ENCODE measurements at regions not wholly inside any gene's neighbourhood (a gene's known extent, or its start where the extent isn't known, plus 50 kb on each side); places are given as distances from the start of the nearest gene placed in this dataset.
A peak's percentile ranks its signal among the peaks of the same experiment; 100 is the strongest.

- Histone ChIP-seq H3K4me2 (ENCODE audit: control insufficient read depth, extremely low read depth, insufficient read depth, low read depth, low read length) (no peak overlapping the region), H3K27me3 (ENCODE audit: control insufficient read depth, extremely low read depth, insufficient read depth, low read length) (no peaks in the 10 kb centered on the region), H3K9me1 (ENCODE audit: control insufficient read depth, extremely low read depth, insufficient read depth, low read length) (no peaks in the 10 kb centered on the region), H3K9ac (ENCODE audit: control insufficient read depth, extremely low read depth, insufficient read depth, low read length) (no peak overlapping the region), H2AFZ (ENCODE audit: control insufficient read depth, low read length) (no peak overlapping the region), H3K36me3 (ENCODE audit: control insufficient read depth in 2 of 2, extremely low read depth in 1 of 2, insufficient read depth in 2 of 2, low read length in 2 of 2) (no peaks in the 10 kb centered on the region), H3K79me2 (ENCODE audit: control insufficient read depth, insufficient read depth, low read length) (no peaks in the 10 kb centered on the region), H3K27ac (ENCODE audit: control insufficient read depth, insufficient read depth, low read length) (no peak overlapping the region), H3K4me1 (ENCODE audit: control insufficient read depth, extremely low read depth, insufficient read depth, low read length) (no peaks in the 10 kb centered on the region), H4K20me1 (ENCODE audit: control insufficient read depth, extremely low read depth, insufficient read depth, low read length) (no peaks in the 10 kb centered on the region), H3K9me3 (ENCODE audit: control insufficient read depth, low read depth, low read length) (no peaks in the 10 kb centered on the region), H3K4me3 (ENCODE audit: control insufficient read depth in 2 of 3, extremely low read depth in 1 of 3, insufficient read depth in 2 of 3, low read depth in 1 of 3, low read length in 3 of 3) (no peak overlapping the region)
- no peak for DNase-seq (ENCODE audit: low read depth, low spot score)
- FAIRE-seq, result peak; percentile 44
- TF ChIP-seq, protein P1, sequence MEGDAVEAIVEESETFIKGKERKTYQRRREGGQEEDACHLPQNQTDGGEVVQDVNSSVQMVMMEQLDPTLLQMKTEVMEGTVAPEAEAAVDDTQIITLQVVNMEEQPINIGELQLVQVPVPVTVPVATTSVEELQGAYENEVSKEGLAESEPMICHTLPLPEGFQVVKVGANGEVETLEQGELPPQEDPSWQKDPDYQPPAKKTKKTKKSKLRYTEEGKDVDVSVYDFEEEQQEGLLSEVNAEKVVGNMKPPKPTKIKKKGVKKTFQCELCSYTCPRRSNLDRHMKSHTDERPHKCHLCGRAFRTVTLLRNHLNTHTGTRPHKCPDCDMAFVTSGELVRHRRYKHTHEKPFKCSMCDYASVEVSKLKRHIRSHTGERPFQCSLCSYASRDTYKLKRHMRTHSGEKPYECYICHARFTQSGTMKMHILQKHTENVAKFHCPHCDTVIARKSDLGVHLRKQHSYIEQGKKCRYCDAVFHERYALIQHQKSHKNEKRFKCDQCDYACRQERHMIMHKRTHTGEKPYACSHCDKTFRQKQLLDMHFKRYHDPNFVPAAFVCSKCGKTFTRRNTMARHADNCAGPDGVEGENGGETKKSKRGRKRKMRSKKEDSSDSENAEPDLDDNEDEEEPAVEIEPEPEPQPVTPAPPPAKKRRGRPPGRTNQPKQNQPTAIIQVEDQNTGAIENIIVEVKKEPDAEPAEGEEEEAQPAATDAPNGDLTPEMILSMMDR (optimal IDR thresholded peaks at IDR 0.05 in 1 of 3, IDR thresholded peaks at IDR 0.05 in 1 of 3, conservative IDR thresholded peaks at IDR 0.05 in 1 of 3; ENCODE audit: extremely low read depth in 1 of 3, insufficient read depth in 2 of 3, low read length in 3 of 3), result no peak
- TF ChIP-seq EZH2 (IDR thresholded peaks at IDR 0.05; ENCODE audit: low read length), result no peak
- dilution Hi-C loops (cut with MboI; ENCODE audit: extremely low pct_ligation_motif_present, low sequenced_read_pairs), result no loop called here
Measured at GRCh38 chr10:33889371-33889770, 554.9 kb upstream of the NRP1 start.

- H3K27me3 ChIP-seq (ENCODE audit: control insufficient read depth, extremely low read depth, insufficient read depth, low read length), result no peaks in the 10 kb centered on the region
- no peaks in the 10 kb centered on the region for H3K4me1 ChIP-seq (ENCODE audit: control insufficient read depth, extremely low read depth, insufficient read depth, low read length)
- no peak overlapping the region for H3K4me3 ChIP-seq (ENCODE audit: control insufficient read depth in 2 of 3, extremely low read depth in 1 of 3, insufficient read depth in 2 of 3, low read depth in 1 of 3, low read length in 3 of 3)
- H3K9me1 ChIP-seq (ENCODE audit: control insufficient read depth, extremely low read depth, insufficient read depth, low read length), result no peaks in the 10 kb centered on the region
- DNase-seq (ENCODE audit: low read depth, low spot score), result no peak
- TF ChIP-seq, protein P1 (optimal IDR thresholded peaks at IDR 0.05 in 1 of 3, IDR thresholded peaks at IDR 0.05 in 1 of 3, conservative IDR thresholded peaks at IDR 0.05 in 1 of 3; ENCODE audit: extremely low read depth in 1 of 3, insufficient read depth in 2 of 3, low read length in 3 of 3), result no peak
- TF ChIP-seq EZH2 (IDR thresholded peaks at IDR 0.05; ENCODE audit: low read length), result no peak
- no peak overlapping the region for H2AFZ ChIP-seq (ENCODE audit: control insufficient read depth, low read length)
- no peaks in the 10 kb centered on the region for H3K79me2 ChIP-seq (ENCODE audit: control insufficient read depth, insufficient read depth, low read length)
- no peaks in the 10 kb centered on the region for H3K9me3 ChIP-seq (ENCODE audit: control insufficient read depth, low read depth, low read length)
- H3K36me3 ChIP-seq (ENCODE audit: control insufficient read depth in 2 of 2, extremely low read depth in 1 of 2, insufficient read depth in 2 of 2, low read length in 2 of 2), result no peaks in the 10 kb centered on the region
- FAIRE-seq, result no peak
- H4K20me1 ChIP-seq (ENCODE audit: control insufficient read depth, extremely low read depth, insufficient read depth, low read length), result no peaks in the 10 kb centered on the region
- dilution Hi-C loops (cut with MboI; ENCODE audit: extremely low pct_ligation_motif_present, low sequenced_read_pairs), result no loop called here
- no peak overlapping the region for H3K4me2 ChIP-seq (ENCODE audit: control insufficient read depth, extremely low read depth, insufficient read depth, low read depth, low read length)
- H3K9ac ChIP-seq (ENCODE audit: control insufficient read depth, extremely low read depth, insufficient read depth, low read length), result no peak overlapping the region
- H3K27ac ChIP-seq (ENCODE audit: control insufficient read depth, insufficient read depth, low read length), result no peak overlapping the region
Measured at GRCh38 chr10:33887188-33887587, 552.7 kb upstream of the NRP1 start.

Measured in keratinocyte (primary cell).